H9 (cell line): ENCODE measurements at regions not wholly inside any gene's neighbourhood (a gene's known extent, or its start where the extent isn't known, plus 50 kb on each side); places are given as distances from the start of the nearest gene placed in this dataset.

ENCODE experiments used
- DNase-seq: peaks from one replicate; pipeline ENCODE4 v3.0.0-alpha.2; 2017
- H2AFZ ChIP-seq: one replicate; pipeline ENCODE4 v1.6.1; 2013; ENCODE audit warnings: mild to moderate bottlenecking, low read length, control low read depth, moderate library complexity
- H2AK5ac ChIP-seq: 2 replicates; pipeline ENCODE4 v1.6.1; 2013; ENCODE audit warnings: low read length, control low read depth, mixed read lengths; ENCODE audit not compliant: insufficient read length
- H2BK120ac ChIP-seq: one replicate; pipeline ENCODE4 v1.6.1; 2013; ENCODE audit warnings: low read depth, mild to moderate bottlenecking, low read length, control low read depth, inconsistent platforms; ENCODE audit not compliant: poor library complexity, severe bottlenecking
- H2BK12ac ChIP-seq: 2 replicates; pipeline ENCODE4 v1.6.1; 2013; ENCODE audit warnings: low read length, control low read depth, mixed read lengths, low read depth; ENCODE audit not compliant: insufficient read length
- H2BK15ac ChIP-seq: 2 replicates; pipeline ENCODE4 v1.6.1; 2013; ENCODE audit warnings: low read depth, low read length, control low read depth
- H2BK20ac ChIP-seq: one replicate; pipeline ENCODE4 v1.6.1; 2013; ENCODE audit warnings: low read depth, mild to moderate bottlenecking, low read length, control low read depth, inconsistent platforms; ENCODE audit not compliant: poor library complexity, severe bottlenecking
- H2BK5ac ChIP-seq: 2 replicates; pipeline ENCODE4 v1.6.1; 2013; ENCODE audit warnings: low read length, control low read depth, mixed read lengths; ENCODE audit not compliant: insufficient read length
- H3K14ac ChIP-seq: 2 replicates; pipeline ENCODE4 v1.6.1; 2013; ENCODE audit warnings: low read length, control low read depth; ENCODE audit not compliant: insufficient read depth
- H3K18ac ChIP-seq: 2 replicates; pipeline ENCODE4 v1.6.1; 2013; ENCODE audit warnings: low read depth, mild to moderate bottlenecking, mixed read lengths, low read length, control low read depth; ENCODE audit not compliant: insufficient read length
- H3K23ac ChIP-seq: 2 replicates; pipeline ENCODE4 v1.6.1; 2013; ENCODE audit warnings: low read length, control low read depth, mixed read lengths, low read depth; ENCODE audit not compliant: insufficient read length
- H3K23me2 ChIP-seq: 2 replicates; pipeline ENCODE4 v1.6.1; 2013; ENCODE audit warnings: low read depth, mild to moderate bottlenecking, mixed read lengths, low read length, control low read depth; ENCODE audit not compliant: insufficient read length, poor library complexity, severe bottlenecking
- H3K27ac ChIP-seq: 2 replicates; pipeline ENCODE4 v1.5.1; 2013; ENCODE audit warnings: low read length, control low read depth, mixed read lengths, low read depth; ENCODE audit not compliant: insufficient read length
- H3K27me3 ChIP-seq: 2 replicates; pipeline ENCODE4 v1.6.1; 2013; ENCODE audit warnings: low read length, control low read depth, inconsistent platforms; ENCODE audit not compliant: insufficient read depth
- H3K4ac ChIP-seq: 2 replicates; pipeline ENCODE4 v1.6.1; 2013; ENCODE audit warnings: low read depth, mild to moderate bottlenecking, control low read depth, inconsistent platforms, low read length, moderate library complexity
- H3K4me1 ChIP-seq: 2 replicates; pipeline ENCODE4 v1.6.1; 2013; ENCODE audit warnings: low read length, control low read depth, inconsistent platforms; ENCODE audit not compliant: insufficient read depth
- H3K4me2 ChIP-seq: 2 replicates; pipeline ENCODE4 v1.6.1; 2013; ENCODE audit warnings: low read length, control low read depth, mixed read lengths; ENCODE audit not compliant: insufficient read length, insufficient read depth
- H3K56ac ChIP-seq: 2 replicates; pipeline ENCODE4 v1.6.1; 2013; ENCODE audit warnings: low read depth, mild to moderate bottlenecking, mixed read lengths, low read length, control low read depth; ENCODE audit not compliant: insufficient read length
- H3K79me1 ChIP-seq: 2 replicates; pipeline ENCODE4 v1.6.1; 2013; ENCODE audit warnings: low read depth, mild to moderate bottlenecking, moderate library complexity, low read length, control low read depth, inconsistent platforms; ENCODE audit not compliant: insufficient read depth, poor library complexity, severe bottlenecking
- H3K79me2 ChIP-seq: 2 replicates; pipeline ENCODE4 v1.6.1; 2013; ENCODE audit warnings: low read length, control low read depth, inconsistent platforms; ENCODE audit not compliant: insufficient read depth
- H3K9ac ChIP-seq: 2 replicates; pipeline ENCODE4 v1.6.1; 2013; ENCODE audit warnings: low read length, control low read depth, mixed read lengths; ENCODE audit not compliant: insufficient read length; ENCODE audit errors: extremely low read depth
- H3K9me3 ChIP-seq: one replicate; pipeline ENCODE4 v1.6.1; 2013; ENCODE audit warnings: low read depth, low read length, inconsistent platforms; ENCODE audit not compliant: control insufficient read depth
- H3T11ph ChIP-seq: one replicate; pipeline ENCODE4 v1.6.1; 2013; ENCODE audit warnings: mild to moderate bottlenecking, low read length, control low read depth, inconsistent platforms
- H4K20me1 ChIP-seq: one replicate; pipeline ENCODE4 v1.6.1; 2013; ENCODE audit not compliant: control insufficient read depth, insufficient read length, insufficient read depth
- H4K5ac ChIP-seq: 2 replicates; pipeline ENCODE4 v1.6.1; 2013; ENCODE audit warnings: low read depth, mild to moderate bottlenecking, mixed read lengths, low read length, control low read depth; ENCODE audit not compliant: insufficient read length
- H4K8ac ChIP-seq: replicated peaks from 2 replicates; pipeline ENCODE4 v1.6.1; 2013; ENCODE audit warnings: low read length, control low read depth, mixed read lengths, low read depth; ENCODE audit not compliant: insufficient read length
- H4K91ac ChIP-seq: 2 replicates; pipeline ENCODE4 v1.6.1; 2013; ENCODE audit warnings: low read depth, mild to moderate bottlenecking, moderate library complexity, mixed read lengths, low read length, control low read depth; ENCODE audit not compliant: insufficient read length
- H3K27ac Mint-ChIP-seq, 3 experiments: 2 replicates in 2 of 3; 3 replicates in 1 of 3; pipeline ENCODE4 v1.8.0; 2020 to 2021; ENCODE audit warnings: mixed read lengths in 3 of 3, mild to moderate bottlenecking in 1 of 3, moderate library complexity in 1 of 3
- H3K27me3 Mint-ChIP-seq: 2 replicates; pipeline ENCODE4 v1.8.0; 2021; ENCODE audit warnings: low read depth, mild to moderate bottlenecking, moderate library complexity, mixed read lengths
- H3K36me3 Mint-ChIP-seq, 3 experiments: 2 replicates in 2 of 3; 3 replicates in 1 of 3; pipeline ENCODE4 v1.8.0; 2020 to 2021; ENCODE audit warnings: low read depth in 3 of 3, mixed read lengths in 3 of 3; ENCODE audit not compliant: insufficient read depth in 1 of 3
- H3K4me1 Mint-ChIP-seq, 2 experiments: 2 replicates each; pipeline ENCODE4 v1.8.0; 2020; ENCODE audit warnings: mixed read lengths in 2 of 2
- H3K4me3 Mint-ChIP-seq, 2 experiments: 2 replicates in 1 of 2; 3 replicates in 1 of 2; pipeline ENCODE4 v1.8.0; 2020 to 2021; ENCODE audit warnings: mild to moderate bottlenecking in 2 of 2, mixed read lengths in 2 of 2, moderate library complexity in 1 of 2
- H3K9me3 Mint-ChIP-seq, 2 experiments: 2 replicates in 1 of 2; 3 replicates in 1 of 2; pipeline ENCODE4 v1.8.0; 2020; ENCODE audit warnings: mild to moderate bottlenecking in 2 of 2, mixed read lengths in 2 of 2, moderate library complexity in 1 of 2
- WGBS: extraction: QIAGEN DNeasy Blood & Tissue Kit; methylation state at CpG from one replicate; pipeline ENCODE4 v1.1.7; 2013; ENCODE audit warnings: missing lambda C conversion rate, low lambda C conversion rate, mixed read lengths; ENCODE audit not compliant: insufficient read length; ENCODE audit errors: extremely low coverage; 5-methylcytosine and 5-hydroxymethylcytosine counted together
- TF ChIP-seq, protein P1 (sequence below): fragments of 200-600 bp; sonication (generic); conservative IDR thresholded peaks from 3 replicates; pipeline ENCODE4 v1.8.0; 2021; ENCODE audit warnings: antibody characterized with exemption, mild to moderate bottlenecking

DNA sequence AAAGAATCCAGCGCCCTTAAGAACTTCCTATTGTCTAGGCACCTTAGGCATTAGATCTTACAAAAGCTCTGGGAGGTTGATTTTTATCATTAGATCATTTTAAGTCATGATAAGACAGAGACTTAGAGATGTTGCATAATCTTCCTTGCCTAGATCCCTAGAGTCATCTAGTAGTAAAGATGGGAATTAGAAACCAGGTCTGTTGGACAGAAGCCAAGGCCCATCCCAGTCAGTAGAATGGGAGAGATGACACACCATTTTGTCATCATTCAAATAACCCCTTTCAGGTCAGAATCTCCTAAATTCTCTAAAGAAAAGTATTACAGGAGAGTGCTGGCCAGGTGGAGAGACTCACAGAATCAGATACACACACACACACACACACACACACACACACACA, 579.1 kb downstream of the BMP2 start:
- no peak overlapping the region for H3K4ac ChIP-seq

More for the DNA sequence above, 579.1 kb downstream of the BMP2 start:
- no peak overlapping the region for H3K23ac ChIP-seq
- DNase-seq, result no peak
- H3K4me3 Mint-ChIP-seq, result no peak overlapping the region
- H4K20me1 ChIP-seq, result no peaks in the 10 kb centered on the region
- H3K56ac ChIP-seq, result no peak overlapping the region
- H3K79me2 ChIP-seq, result no peaks in the 10 kb centered on the region
- no peak overlapping the region for H2BK12ac ChIP-seq
- no peak overlapping the region for H4K8ac ChIP-seq
- no peak overlapping the region for H4K91ac ChIP-seq
- no peak overlapping the region for H2BK20ac ChIP-seq
- no peak overlapping the region for H3K4me2 ChIP-seq
- no peak overlapping the region for H2BK15ac ChIP-seq
- no peaks in the 10 kb centered on the region for H3K27me3 ChIP-seq
- H3K27me3 Mint-ChIP-seq, result no peaks in the 10 kb centered on the region
- H2BK120ac ChIP-seq, result no peak overlapping the region
- no peaks in the 10 kb centered on the region for H3K4me1 Mint-ChIP-seq
- H3K9me3 ChIP-seq, result no peaks in the 10 kb centered on the region
- no peak overlapping the region for H3K27ac ChIP-seq
- H3K14ac ChIP-seq, result no peak overlapping the region
- H2AK5ac ChIP-seq, result no peak overlapping the region
- no peaks in the 10 kb centered on the region; a peak in 1 of 5 replicates for H3K9me3 Mint-ChIP-seq
- no peaks in the 10 kb centered on the region for H3K79me1 ChIP-seq
- no peak overlapping the region for H3K18ac ChIP-seq
- H3K36me3 Mint-ChIP-seq, result no peaks in the 10 kb centered on the region
- H3K4me1 ChIP-seq, result no peaks in the 10 kb centered on the region
- H3K9ac ChIP-seq, result no peak overlapping the region
- H3K27ac Mint-ChIP-seq, result no peak overlapping the region
- no peak overlapping the region for H4K5ac ChIP-seq
- TF ChIP-seq, protein P1, sequence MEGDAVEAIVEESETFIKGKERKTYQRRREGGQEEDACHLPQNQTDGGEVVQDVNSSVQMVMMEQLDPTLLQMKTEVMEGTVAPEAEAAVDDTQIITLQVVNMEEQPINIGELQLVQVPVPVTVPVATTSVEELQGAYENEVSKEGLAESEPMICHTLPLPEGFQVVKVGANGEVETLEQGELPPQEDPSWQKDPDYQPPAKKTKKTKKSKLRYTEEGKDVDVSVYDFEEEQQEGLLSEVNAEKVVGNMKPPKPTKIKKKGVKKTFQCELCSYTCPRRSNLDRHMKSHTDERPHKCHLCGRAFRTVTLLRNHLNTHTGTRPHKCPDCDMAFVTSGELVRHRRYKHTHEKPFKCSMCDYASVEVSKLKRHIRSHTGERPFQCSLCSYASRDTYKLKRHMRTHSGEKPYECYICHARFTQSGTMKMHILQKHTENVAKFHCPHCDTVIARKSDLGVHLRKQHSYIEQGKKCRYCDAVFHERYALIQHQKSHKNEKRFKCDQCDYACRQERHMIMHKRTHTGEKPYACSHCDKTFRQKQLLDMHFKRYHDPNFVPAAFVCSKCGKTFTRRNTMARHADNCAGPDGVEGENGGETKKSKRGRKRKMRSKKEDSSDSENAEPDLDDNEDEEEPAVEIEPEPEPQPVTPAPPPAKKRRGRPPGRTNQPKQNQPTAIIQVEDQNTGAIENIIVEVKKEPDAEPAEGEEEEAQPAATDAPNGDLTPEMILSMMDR, result no peak
- no peak overlapping the region for H3T11ph ChIP-seq
- H3K23me2 ChIP-seq, result no peaks in the 10 kb centered on the region
- no CpG with 5 or more reads among the region's 1 CpG for WGBS
- no peak overlapping the region for H2AFZ ChIP-seq
- no peak overlapping the region for H2BK5ac ChIP-seq
